OCI-LY3 (cell line): ENCODE measurements at regions not wholly inside any gene's neighbourhood (a gene's known extent, or its start where the extent isn't known, plus 50 kb on each side); places are given as distances from the start of the nearest gene placed in this dataset.

Source experiments
- H2AFZ ChIP-seq: fragments of 200-600, 300-600 bp; shearing (Covaris generic); 2 replicates; pipeline ENCODE4 v1.6.0; 2014; ENCODE audit warnings: antibody characterized with exemption, low read depth, low read length
- H3K27ac ChIP-seq: fragments of 200-600, 300-600 bp; sonication (generic); 2 replicates; pipeline ENCODE4 v1.5.1; 2014; ENCODE audit warnings: mild to moderate bottlenecking, low read length, moderate library complexity, mixed read lengths
- H3K27me3 ChIP-seq: fragments of 200-600, 300-600 bp; sonication (generic); 2 replicates; pipeline ENCODE4 v1.6.1; 2014; ENCODE audit warnings: low read depth, low read length, mixed read lengths
- H3K36me3 ChIP-seq: fragments of 200-600, 300-600 bp; sonication (generic); replicated peaks from 2 replicates; pipeline ENCODE3; 2014; ENCODE audit warnings: low read depth, low read length, mixed read lengths
- H3K4me1 ChIP-seq: fragments of 300-600, 200-600 bp; sonication (generic); 2 replicates; pipeline ENCODE4 v1.6.1; 2014; ENCODE audit warnings: low read length, mixed read lengths
- H3K4me2 ChIP-seq: fragments of 200-600, 300-600 bp; sonication (generic); 2 replicates; pipeline ENCODE4 v1.6.1; 2014; ENCODE audit warnings: low read length, mixed read lengths
- H3K4me3 ChIP-seq: fragments of 300-600, 200-600 bp; sonication (generic); 2 replicates; pipeline ENCODE4 v1.5.1; 2014; ENCODE audit warnings: antibody characterized with exemption, mild to moderate bottlenecking, low read length, moderate library complexity
- H3K79me2 ChIP-seq: fragments of 300-600, 200-600 bp; shearing (Covaris generic); 2 replicates; pipeline ENCODE4 v1.6.1; 2014; ENCODE audit warnings: mild to moderate bottlenecking, low read length, mixed read lengths
- H3K9ac ChIP-seq: fragments of 300-600, 200-600 bp; shearing (Covaris generic); 2 replicates; pipeline ENCODE4 v1.6.0; 2014; ENCODE audit warnings: mild to moderate bottlenecking, low read length, moderate library complexity
- H3K9me3 ChIP-seq: fragments of 200-600, 300-600 bp; shearing (Covaris generic); 2 replicates; pipeline ENCODE4 v1.6.1; 2014; ENCODE audit warnings: low read length, mixed read lengths; ENCODE audit not compliant: insufficient read depth
- H4K20me1 ChIP-seq: fragments of 200-600, 300-600 bp; sonication (generic); 2 replicates; pipeline ENCODE4 v1.6.1; 2016; ENCODE audit warnings: low read length, mixed read lengths; ENCODE audit not compliant: insufficient read depth
- CTCF ChIP-seq: fragments of 200-600, 300-600 bp; sonication (generic); IDR thresholded peaks from 2 replicates; pipeline ENCODE4 v1.5.1; 2014; ENCODE audit warnings: antibody characterized with exemption, low read length, low read depth
- EZH2phosphoT487 ChIP-seq: fragments of 200-600 bp; shearing (Covaris generic); IDR thresholded peaks from 2 replicates; pipeline ENCODE4 v1.6.1; 2018; ENCODE audit warnings: antibody characterized with exemption, mixed run types, low read depth

DNA sequence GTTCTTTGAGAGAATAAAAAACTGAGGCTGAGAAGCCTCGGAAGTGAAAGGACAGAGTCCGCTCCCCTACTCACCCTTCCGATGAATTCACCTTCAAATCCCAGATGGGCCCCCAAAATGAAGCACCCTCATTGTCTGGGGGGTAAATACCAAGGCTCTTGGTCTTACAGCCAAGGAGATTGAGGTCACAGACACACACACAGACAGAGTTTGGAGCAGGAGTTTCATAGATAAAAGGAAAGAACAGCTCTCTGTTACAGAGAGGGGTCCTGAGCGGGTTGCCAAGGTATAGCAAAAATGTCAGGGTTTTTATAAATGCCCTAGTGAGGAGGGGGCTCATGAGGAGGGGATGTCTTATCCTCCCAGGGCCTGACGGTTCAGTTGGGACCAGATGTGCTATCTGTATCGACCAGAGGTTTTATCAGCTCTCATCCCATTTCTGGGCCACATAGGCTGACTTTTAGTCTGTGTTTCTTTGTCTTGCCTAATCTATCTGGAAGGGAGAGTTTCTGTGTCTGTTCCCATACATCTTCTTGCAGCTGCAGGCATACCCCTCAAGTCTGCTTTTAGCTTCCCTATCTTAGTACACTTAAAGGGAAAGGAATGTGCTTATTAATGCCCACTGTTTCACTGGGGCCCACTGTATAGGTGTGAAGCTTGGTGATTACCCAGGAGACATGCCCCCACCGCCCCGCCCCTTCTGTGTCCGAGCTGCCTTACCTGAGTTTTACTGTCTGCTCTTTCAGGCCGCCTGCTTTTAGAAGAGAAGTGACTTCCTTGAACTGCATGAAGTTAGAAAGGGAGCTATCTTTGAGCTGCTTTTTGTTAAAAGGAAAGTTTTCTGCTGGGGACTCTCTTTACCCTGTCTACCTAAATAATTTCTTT is 66.8 kb upstream of the ATP11B start:
- TF ChIP-seq CTCF = no peak
- no peak for TF ChIP-seq EZH2phosphoT487
- H3K79me2 ChIP-seq = no peaks in the 10 kb centered on the region
- no peak overlapping the region for H3K4me3 ChIP-seq
- H4K20me1 ChIP-seq = no peaks in the 10 kb centered on the region
- H3K27me3 ChIP-seq = no peaks in the 10 kb centered on the region
- no peak overlapping the region for H2AFZ ChIP-seq
- peaks cover 27% of the 10 kb centered on the region for H3K4me1 ChIP-seq
- H3K9me3 ChIP-seq = no peaks in the 10 kb centered on the region
- no peak overlapping the region for H3K9ac ChIP-seq
- no peak overlapping the region for H3K4me2 ChIP-seq
- H3K36me3 ChIP-seq = peaks cover under 1% of the 10 kb centered on the region
- H3K27ac ChIP-seq = no peak overlapping the region

DNA sequence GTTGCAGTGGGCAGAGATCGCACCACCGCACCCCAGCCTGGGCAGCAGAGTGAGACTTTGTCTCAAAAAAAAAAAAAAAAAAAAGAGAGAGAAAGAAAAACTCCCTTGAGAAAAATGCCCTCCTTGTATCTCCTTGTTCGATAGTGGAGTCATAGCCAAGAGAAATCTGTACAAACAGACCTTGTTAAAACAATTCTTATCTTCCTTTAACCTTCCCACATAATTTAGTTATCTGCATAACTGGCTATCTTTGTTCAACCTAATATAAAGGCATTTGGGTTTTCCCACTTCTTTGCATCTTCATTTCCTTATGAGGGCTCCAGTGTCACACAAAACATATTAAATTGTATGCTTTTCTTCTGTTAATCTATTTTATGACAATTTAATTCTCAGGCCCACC is 65.1 kb upstream of the ATP11B start:
- no peak for TF ChIP-seq CTCF
- no peak for TF ChIP-seq EZH2phosphoT487
- Histone ChIP-seq H3K27ac (no peak overlapping the region), H2AFZ (no peak overlapping the region)

DNA sequence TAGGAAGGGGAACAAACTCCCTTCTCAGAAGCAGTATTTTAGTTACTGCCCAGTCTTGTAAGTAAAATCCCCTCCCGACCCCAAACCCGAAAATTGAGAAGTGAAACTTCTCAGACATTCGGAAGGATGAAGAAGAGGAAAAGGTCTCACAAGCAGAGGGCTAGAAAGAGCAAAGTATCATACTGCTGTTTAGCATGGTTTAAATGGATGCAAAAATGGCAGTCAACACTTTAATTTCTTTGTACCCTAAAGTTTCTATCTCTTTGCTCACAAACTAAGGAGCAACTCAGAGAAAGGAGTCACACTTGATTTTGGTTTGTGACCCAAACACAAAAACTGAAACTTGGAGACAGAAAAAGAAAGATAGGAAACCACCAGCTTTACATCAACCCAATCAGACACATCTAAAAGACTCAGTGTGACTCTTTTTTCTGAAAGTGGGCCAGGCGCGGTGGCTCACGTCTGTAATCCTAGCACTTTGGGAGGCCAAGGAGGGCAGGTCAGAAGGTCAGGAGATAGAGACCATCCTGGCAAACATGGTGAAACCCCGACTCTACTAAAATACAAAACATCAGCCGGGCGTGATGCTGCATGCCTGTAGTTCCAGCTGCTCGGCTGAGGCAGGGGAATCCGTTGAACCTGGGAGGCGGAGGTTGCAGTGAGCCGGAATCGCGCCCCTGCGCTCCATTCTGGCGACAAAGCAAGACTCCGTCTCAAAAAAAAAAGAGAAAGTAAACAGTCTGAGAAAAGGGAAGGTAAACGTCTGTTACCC is 63.2 kb upstream of the ATP11B start:
- Histone ChIP-seq H3K4me1 (peaks cover 43% of the 10 kb centered on the region), H3K27ac (peak overlapping the region; percentile 84), H3K4me2 (peak overlapping the region; percentile 96), H3K4me3 (peak overlapping the region; percentile 78), H3K9ac (peak overlapping the region; percentile 67), H3K79me2 (no peaks in the 10 kb centered on the region), H3K36me3 (peaks cover 7% of the 10 kb centered on the region), H4K20me1 (no peaks in the 10 kb centered on the region), H3K27me3 (no peaks in the 10 kb centered on the region), H3K9me3 (no peaks in the 10 kb centered on the region; the same call in 1 of the 2 replicates), H2AFZ (peak overlapping the region; percentile 82)
- no peak for TF ChIP-seq CTCF
- no peak for TF ChIP-seq EZH2phosphoT487

More for the DNA sequence above, 65.1 kb upstream of the ATP11B start:
- peaks cover 7% of the 10 kb centered on the region for H3K36me3 ChIP-seq
- no peaks in the 10 kb centered on the region for H4K20me1 ChIP-seq
- no peaks in the 10 kb centered on the region for H3K27me3 ChIP-seq
- H3K4me1 ChIP-seq = peaks cover 43% of the 10 kb centered on the region
- H3K9ac ChIP-seq = no peak overlapping the region
- H3K4me3 ChIP-seq = no peak overlapping the region
- no peak overlapping the region for H3K4me2 ChIP-seq
- H3K79me2 ChIP-seq = no peaks in the 10 kb centered on the region
- H3K9me3 ChIP-seq = no peaks in the 10 kb centered on the region; the same call in 1 of the 2 replicates

GRCh38 chr3:182730675-182731042 is 62.6 kb upstream of the ATP11B start:
- Histone ChIP-seq H3K79me2 (no peaks in the 10 kb centered on the region), H3K9me3 (no peaks in the 10 kb centered on the region; the same call in 1 of the 2 replicates), H3K9ac (peak overlapping the region; percentile 67), H2AFZ (peak overlapping the region; percentile 82), H3K27me3 (no peaks in the 10 kb centered on the region), H3K36me3 (peaks cover 7% of the 10 kb centered on the region), H3K27ac (peak overlapping the region; percentile 84), H3K4me3 (peak overlapping the region; percentile 78), H4K20me1 (no peaks in the 10 kb centered on the region), H3K4me2 (peak overlapping the region; percentile 96), H3K4me1 (peaks cover 43% of the 10 kb centered on the region)
- TF ChIP-seq CTCF (no peak), EZH2phosphoT487 (no peak)
